MM.1S (cell line): ENCODE measurements at regions not wholly inside any gene's neighbourhood (a gene's known extent, or its start where the extent isn't known, plus 50 kb on each side); places are given as distances from the start of the nearest gene placed in this dataset.

Experiments
- EZH2phosphoT487 ChIP-seq: fragments of 300-600 bp; sonication (generic); IDR thresholded peaks from 2 replicates; pipeline ENCODE4 v1.6.1; 2018; ENCODE audit warnings: antibody characterized with exemption, low read length
- TF ChIP-seq, protein P1 (sequence below): fragments of 300-600 bp; sonication (generic); IDR thresholded peaks from 2 replicates; pipeline ENCODE4 v1.5.1; 2016; ENCODE audit warnings: antibody characterized with exemption, low read length, mixed read lengths

DNA sequence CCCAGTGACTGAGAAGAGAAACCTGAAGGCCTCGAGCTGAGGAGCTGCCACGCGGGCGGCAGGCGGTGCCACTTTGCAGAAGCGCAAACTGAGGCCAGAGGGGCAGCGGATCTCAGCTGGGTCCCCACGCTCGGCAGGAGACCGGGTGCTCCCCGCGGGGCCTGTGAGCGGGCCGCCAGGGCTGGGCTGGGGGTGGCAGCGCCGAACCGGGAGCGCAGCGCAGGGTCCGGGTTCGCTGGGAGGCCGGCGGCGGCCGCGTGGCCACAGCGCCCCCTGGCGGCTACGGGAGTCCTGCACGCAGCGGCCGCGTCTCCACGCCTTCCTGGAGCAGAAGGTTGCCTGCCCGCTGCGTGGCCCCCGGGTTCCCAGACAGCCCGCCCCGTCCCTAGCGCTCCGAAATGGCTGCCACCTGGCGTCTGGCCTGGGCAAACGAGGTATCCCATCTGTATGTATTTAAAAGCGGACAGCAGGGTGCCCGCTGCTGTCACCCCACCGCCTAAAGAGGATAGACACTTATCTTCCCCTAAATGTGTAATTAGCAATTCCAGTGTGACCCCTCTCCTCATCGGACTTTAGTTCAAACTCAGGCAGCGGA is 96.1 kb upstream of the CDH5 start:
- TF ChIP-seq, protein P1, sequence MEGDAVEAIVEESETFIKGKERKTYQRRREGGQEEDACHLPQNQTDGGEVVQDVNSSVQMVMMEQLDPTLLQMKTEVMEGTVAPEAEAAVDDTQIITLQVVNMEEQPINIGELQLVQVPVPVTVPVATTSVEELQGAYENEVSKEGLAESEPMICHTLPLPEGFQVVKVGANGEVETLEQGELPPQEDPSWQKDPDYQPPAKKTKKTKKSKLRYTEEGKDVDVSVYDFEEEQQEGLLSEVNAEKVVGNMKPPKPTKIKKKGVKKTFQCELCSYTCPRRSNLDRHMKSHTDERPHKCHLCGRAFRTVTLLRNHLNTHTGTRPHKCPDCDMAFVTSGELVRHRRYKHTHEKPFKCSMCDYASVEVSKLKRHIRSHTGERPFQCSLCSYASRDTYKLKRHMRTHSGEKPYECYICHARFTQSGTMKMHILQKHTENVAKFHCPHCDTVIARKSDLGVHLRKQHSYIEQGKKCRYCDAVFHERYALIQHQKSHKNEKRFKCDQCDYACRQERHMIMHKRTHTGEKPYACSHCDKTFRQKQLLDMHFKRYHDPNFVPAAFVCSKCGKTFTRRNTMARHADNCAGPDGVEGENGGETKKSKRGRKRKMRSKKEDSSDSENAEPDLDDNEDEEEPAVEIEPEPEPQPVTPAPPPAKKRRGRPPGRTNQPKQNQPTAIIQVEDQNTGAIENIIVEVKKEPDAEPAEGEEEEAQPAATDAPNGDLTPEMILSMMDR, result peak; percentile 83
- TF ChIP-seq EZH2phosphoT487, result no peak
